ENCODE measurements at regions not wholly inside any gene's neighbourhood (a gene's known extent, or its start where the extent isn't known, plus 50 kb on each side); places are given as distances from the start of the nearest gene placed in this dataset.
A peak's percentile ranks its signal among the peaks of the same experiment; 100 is the strongest.

- no peak overlapping the region for H2AFZ ChIP-seq (ENCODE audit: low read length)
- POLR2A ChIA-PET (ENCODE audit: partially characterized antibody): no interaction called here
- H3K79me2 ChIP-seq (ENCODE audit: control insufficient read depth in 1 of 2, insufficient read depth in 2 of 2, low read length in 2 of 2): no peaks in the 10 kb centered on the region
- 0 out of 2 replicates have a peak overlapping the region, but pooled peaks have one; percentile 29 for H2BK15ac ChIP-seq (ENCODE audit: low read length)
- H3K27ac ChIP-seq (ENCODE audit: low read depth, low read length): no peak overlapping the region
- no peak overlapping the region for H3K14ac ChIP-seq (ENCODE audit: insufficient read length)
- H2AK5ac ChIP-seq (ENCODE audit: low read depth, low read length): no peak overlapping the region
- H2BK12ac ChIP-seq (ENCODE audit: low read depth, low read length): 0 out of 2 replicates have a peak overlapping the region, but pooled peaks have one; percentile 17
- no peak overlapping the region for H3K56ac ChIP-seq (replicated peaks; ENCODE audit: insufficient read length, low read depth, low read length)
- no peaks in the 10 kb centered on the region; a peak in 1 of 7 replicates for H3K27me3 ChIP-seq (replicated peaks in 1 of 4; ENCODE audit: control insufficient read depth in 3 of 4, extremely low read depth in 1 of 4, insufficient read depth in 3 of 4, low read length in 3 of 4)
- H3K36me3 ChIP-seq (ENCODE audit: control insufficient read depth in 2 of 4, insufficient read depth in 4 of 4, low read length in 3 of 4): no peaks in the 10 kb centered on the region
- no peaks in the 10 kb centered on the region; a peak in 1 of 4 replicates for H3K9me3 ChIP-seq (ENCODE audit: insufficient read depth in 2 of 2, low read depth in 1 of 2, low read length in 1 of 2)
- H3K4ac ChIP-seq (replicated peaks; ENCODE audit: insufficient read length, low read depth, low read length): peak overlapping the region; percentile 71
- no peaks in the 10 kb centered on the region for H3K79me1 ChIP-seq (ENCODE audit: low read depth, low read length)
- H3K4me1 ChIP-seq (replicated peaks in 1 of 4; ENCODE audit: control insufficient read depth in 3 of 4, insufficient read depth in 4 of 4, low read length in 3 of 4): peaks cover 0 to 3% (median 0%) of the 10 kb centered on the region in 4 experiments; a peak in 2 of 7 replicates
- no peak overlapping the region for H2BK20ac ChIP-seq (ENCODE audit: low read length)
- TF ChIP-seq SIRT6 (IDR thresholded peaks at IDR 0.05; ENCODE audit: low read length): no peak
- H3K23ac ChIP-seq (ENCODE audit: insufficient read length): no peak overlapping the region
- no peak overlapping the region for H4K8ac ChIP-seq (ENCODE audit: extremely low read depth, insufficient read depth, low read length)
- H4K20me1 ChIP-seq (replicated peaks in 1 of 2; ENCODE audit: control insufficient read depth in 1 of 2, insufficient read depth in 2 of 2, low read length in 2 of 2): no peaks in the 10 kb centered on the region
- H3K4me3 ChIP-seq (ENCODE audit: extremely low read depth in 1 of 4, insufficient read depth in 2 of 4, low read depth in 3 of 4, low read length in 4 of 4): no peak overlapping the region
- CTCF ChIA-PET (ENCODE audit: partially characterized antibody): interaction anchor here (1.5 kb wide), 1 partner anchor 50 kb away, joined by 3 read pairs; no protein-coding TSS in a partner anchor
- H2BK5ac ChIP-seq (ENCODE audit: low read depth, low read length): no peak overlapping the region; the same call in 1 of the 2 replicates
- H3K9ac ChIP-seq (replicated peaks in 1 of 4; ENCODE audit: extremely low read depth in 1 of 4, low read depth in 3 of 4, low read length in 3 of 4): no peak overlapping the region
- H3K4me2 ChIP-seq (ENCODE audit: insufficient read depth in 1 of 2, low read depth in 2 of 2, low read length in 2 of 2): no peak overlapping the region
- peak overlapping the region; percentile 43; the same call in 1 of the 2 replicates for H3K18ac ChIP-seq (ENCODE audit: extremely low read depth, low read length)
- peak overlapping the region; percentile 19 for H4K91ac ChIP-seq (replicated peaks; ENCODE audit: insufficient read length, low read length)
- no peak overlapping the region for H2BK120ac ChIP-seq (replicated peaks; ENCODE audit: low read depth, low read length)
- 89% methylated on average over 5 of the region's 6 CpGs; no CpG with 5 or more reads in 1 of the 2 experiments for WGBS, 2 experiments (ENCODE audit: extremely low coverage in 1 of 2, insufficient coverage in 1 of 2, insufficient read length in 1 of 2, insufficient replicate concordance in 2 of 2, low coverage in 1 of 2, low lambda C conversion rate in 2 of 2, missing lambda C conversion rate in 1 of 2)
- FAIRE-seq: no peak
- H4K5ac ChIP-seq (ENCODE audit: insufficient read length, low read depth, low read length): no peak overlapping the region
- H3K23me2 ChIP-seq (ENCODE audit: low read depth, low read length): no peaks in the 10 kb centered on the region; the same call in 1 of the 2 replicates
- DNase-seq (ENCODE audit: low read depth in 1 of 2, low spot score in 2 of 2): no peak
Measured at GRCh38 chr13:112153846-112154245, 86.9 kb downstream of the SOX1 start.
